Suppressor macrophage (primary cell): ENCODE measurements at regions not wholly inside any gene's neighbourhood (a gene's known extent, or its start where the extent isn't known, plus 50 kb on each side); places are given as distances from the start of the nearest gene placed in this dataset.

Experiments
- DNase-seq, 4 experiments: peaks; one replicate each; pipeline ENCODE4 v3.0.0-alpha.2; 2020 to 2022

GRCh38 chr10:118835682-118836326 is 81.0 kb upstream of the CACUL1 start:
- DNase-seq: no peak

GRCh38 chr10:118838364-118838763 is 83.6 kb upstream of the CACUL1 start:
- DNase-seq: peak; percentile 11 to 53 (median 30)

GRCh38 chr10:118839348-118839747 is 84.6 kb upstream of the CACUL1 start:
- no peak for DNase-seq

- DNase-seq: peak in 3 of 4 experiments; percentile 11 to 24 (median 19)
Observed at GRCh38 chr10:118840071-118840775, 85.5 kb upstream of the CACUL1 start.

- DNase-seq: no peak
Observed at GRCh38 chr10:118840776-118841468, 86.2 kb upstream of the CACUL1 start.

GRCh38 chr10:118841881-118842605 is 87.3 kb upstream of the CACUL1 start:
- DNase-seq: no peak

- peak in 3 of 4 experiments; percentile 9 to 30 (median 10) for DNase-seq
Observed at GRCh38 chr10:118842843-118843624, 88.3 kb upstream of the CACUL1 start.

- DNase-seq: no peak
Observed at GRCh38 chr10:118843647-118844265, 89.0 kb upstream of the CACUL1 start.

- DNase-seq: no peak
Observed at GRCh38 chr10:118844731-118845521, 90.2 kb upstream of the CACUL1 start.

GRCh38 chr10:118845776-118846175 is 91.0 kb upstream of the CACUL1 start:
- no peak for DNase-seq

GRCh38 chr10:118850418-118851061 is 95.8 kb upstream of the CACUL1 start:
- DNase-seq: peak; percentile 81 to 93 (median 85)

- peak in 3 of 4 experiments; percentile 47 to 60 (median 53) for DNase-seq
Observed at GRCh38 chr10:118851062-118852035, 96.6 kb upstream of the CACUL1 start.

GRCh38 chr10:118853916-118854315 is 99.1 kb upstream of the CACUL1 start:
- DNase-seq: no peak

GRCh38 chr10:118856106-118856505 is 101.3 kb upstream of the CACUL1 start:
- DNase-seq: no peak

GRCh38 chr10:118865998-118866693 is 111.4 kb upstream of the CACUL1 start:
- no peak for DNase-seq

- no peak for DNase-seq
Observed at GRCh38 chr10:118867768-118868167, 113.0 kb upstream of the CACUL1 start.

GRCh38 chr10:118868589-118868988 is 113.8 kb upstream of the CACUL1 start:
- DNase-seq: no peak
